Prostate gland (tissue), 2 donors: ENCODE measurements at regions not wholly inside any gene's neighbourhood (a gene's known extent, or its start where the extent isn't known, plus 50 kb on each side); places are given as distances from the start of the nearest gene placed in this dataset.
"Not testable (repeated sequence)": the region's sequence is repeated elsewhere in the genome, so short reads cannot be mapped to it uniquely, and the experiment has no call there.

Experiments used
- DNase-seq: peaks from one replicate; pipeline ENCODE4 v3.0.0-alpha.2; 2019; ENCODE audit warnings: low spot score
- H3K27ac ChIP-seq, 2 donors: fragments of 200-600 bp; sonication (generic); 2 replicates each; pipeline ENCODE4 v1.5.1; 2017 to 2019
- H3K27me3 ChIP-seq: fragments of 200-600 bp; sonication (generic); replicated peaks from 2 replicates; pipeline ENCODE4 v1.5.1; 2019; ENCODE audit not compliant: insufficient read depth
- H3K36me3 ChIP-seq, 2 donors: fragments of 200-600 bp; sonication (generic); 1 replicate in 1 of 2; 2 replicates in 1 of 2; pipeline versions ENCODE4 v1.5.1 to v1.8.1; 2017 to 2019
- H3K4me1 ChIP-seq: fragments of 200-600 bp; sonication (generic); replicated peaks from 2 replicates; pipeline ENCODE4 v1.5.1; 2019
- H3K4me3 ChIP-seq, 2 donors: fragments of 200-600 bp; sonication (generic); 2 replicates each; pipeline ENCODE4 v1.5.1; 2017 to 2019
- H3K9me3 ChIP-seq: fragments of 200-600 bp; sonication (generic); 2 replicates; pipeline ENCODE4 v1.5.1; 2017
- CTCF ChIP-seq, 4 experiments: fragments of 200-600 bp in 2 of 4; fragments of 450-650 bp in 2 of 4; sonication (generic) in 2 of 4; IDR thresholded peaks; 1 replicate in 3 of 4; 2 replicates in 1 of 4; pipeline ENCODE4 v1.5.1; 2016 to 2019; ENCODE audit warnings: antibody characterized with exemption in 4 of 4, mild to moderate bottlenecking in 2 of 4, moderate library complexity in 2 of 4
- POLR2A ChIP-seq: fragments of 450-650 bp; IDR thresholded peaks from one replicate; pipeline ENCODE4 v1.6.1; 2016; ENCODE audit warnings: antibody characterized with exemption, mild to moderate bottlenecking
- POLR2AphosphoS5 ChIP-seq: sonication (generic); formaldehyde crosslinking; IDR thresholded peaks from one replicate; pipeline ENCODE4 v1.6.1; 2017; ENCODE audit warnings: antibody characterized with exemption
- WGBS: methylation state at CpG from one replicate; pipeline ENCODE4 v1.1.5; 2018; 5-methylcytosine and 5-hydroxymethylcytosine counted together
- intact Hi-C: fragments of 100-400 bp; cut with DNase I; formaldehyde crosslinking; loops from one replicate; pipeline ENCODE4 v1.14.2; 2022

DNA sequence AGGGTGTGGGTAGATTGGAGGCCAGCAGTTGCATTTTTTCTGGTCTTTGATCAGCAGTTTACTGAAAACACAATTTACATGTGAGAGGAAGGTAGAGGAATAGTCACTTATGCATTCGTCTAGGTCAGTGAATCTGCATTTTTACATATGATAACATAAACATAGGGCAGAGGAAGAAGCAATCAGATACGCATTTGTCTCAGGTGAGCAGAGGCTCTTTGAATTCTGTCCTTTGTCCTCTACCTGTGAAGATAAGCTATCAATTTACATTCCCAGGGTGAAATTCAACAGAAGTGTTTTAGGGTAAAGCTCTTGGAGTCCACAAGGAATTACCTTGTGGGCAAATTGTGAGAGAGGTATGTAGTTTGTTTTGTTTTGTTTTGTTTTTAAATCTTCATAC lies 306.5 kb downstream of the MAGEB5 start:
- no peak overlapping the region for H3K4me3 ChIP-seq
- H3K36me3 ChIP-seq = no peaks in the 10 kb centered on the region
- no peaks in the 10 kb centered on the region for H3K9me3 ChIP-seq
- WGBS = 100% methylated on average over 2 of the region's 2 CpGs
- no peak for DNase-seq
- H3K27me3 ChIP-seq = no peaks in the 10 kb centered on the region
- no peak overlapping the region for H3K27ac ChIP-seq
- intact Hi-C loops = no loop called here
- H3K4me1 ChIP-seq = no peaks in the 10 kb centered on the region
- TF ChIP-seq POLR2A = no peak
- no peak for TF ChIP-seq CTCF (IDR thresholded peaks at IDR 0.05)
- TF ChIP-seq POLR2AphosphoS5 = no peak

- TF ChIP-seq CTCF (IDR thresholded peaks at IDR 0.05) = no peak
- no peak for TF ChIP-seq POLR2A
- no peak for TF ChIP-seq POLR2AphosphoS5
- intact Hi-C loops = no loop called here
Measured at GRCh38 chrX:26511589-26512363, 295.8 kb downstream of the MAGEB5 start.

GRCh38 chrX:26470941-26471340 lies 255.0 kb downstream of the MAGEB5 start:
- no peaks in the 10 kb centered on the region for H3K4me1 ChIP-seq
- H3K27me3 ChIP-seq = no peaks in the 10 kb centered on the region
- no peak overlapping the region for H3K27ac ChIP-seq
- no peaks in the 10 kb centered on the region for H3K9me3 ChIP-seq
- intact Hi-C loops = no loop called here
- DNase-seq = no peak
- WGBS = 32% methylated on average over 5 of the region's 5 CpGs
- H3K4me3 ChIP-seq = no peak overlapping the region
- TF ChIP-seq POLR2A = no peak
- no peak for TF ChIP-seq POLR2AphosphoS5
- TF ChIP-seq CTCF (IDR thresholded peaks at IDR 0.05) = no peak
- H3K36me3 ChIP-seq = no peaks in the 10 kb centered on the region

More at GRCh38 chrX:26511589-26512363, 295.8 kb downstream of the MAGEB5 start:
- Histone ChIP-seq H3K36me3 (no peaks in the 10 kb centered on the region), H3K4me1 (no peaks in the 10 kb centered on the region), H3K27ac (no peak overlapping the region), H3K27me3 (no peaks in the 10 kb centered on the region), H3K4me3 (no peak overlapping the region), H3K9me3 (no peaks in the 10 kb centered on the region)
- 68% methylated on average over 5 of the region's 5 CpGs for WGBS
- no peak for DNase-seq

DNA sequence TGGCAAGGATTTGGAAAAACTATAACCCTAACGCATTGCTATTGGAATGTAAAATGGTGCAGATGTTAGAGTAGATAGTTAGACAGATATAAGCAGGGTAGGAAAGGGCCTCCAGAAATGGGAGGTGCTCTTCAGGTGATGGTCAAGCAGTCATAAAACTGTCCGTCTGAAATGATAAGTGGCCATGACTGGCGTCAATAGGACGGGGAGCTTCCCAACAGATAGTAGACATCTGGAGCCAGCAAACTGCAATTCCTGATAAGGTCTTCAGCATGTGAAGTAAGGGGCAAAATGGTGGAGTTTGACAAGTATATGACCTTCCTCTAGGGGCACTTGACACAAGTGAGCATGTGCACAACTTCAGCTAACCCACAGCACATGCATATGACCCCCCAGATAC lies 250.4 kb downstream of the MAGEB5 start:
- Histone ChIP-seq H3K4me1 (no peaks in the 10 kb centered on the region), H3K4me3 (no peak overlapping the region), H3K27me3 (no peaks in the 10 kb centered on the region), H3K27ac (no peak overlapping the region), H3K9me3 (no peaks in the 10 kb centered on the region), H3K36me3 (no peaks in the 10 kb centered on the region)
- 95% methylated on average over 4 of the region's 4 CpGs for WGBS
- DNase-seq = no peak
- intact Hi-C loops = no loop called here
- TF ChIP-seq POLR2A (no peak), CTCF (IDR thresholded peaks at IDR 0.05) (no peak), POLR2AphosphoS5 (no peak)

GRCh38 chrX:26445288-26445687 lies 229.3 kb downstream of the MAGEB5 start:
- 75% methylated on average over 2 of the region's 2 CpGs for WGBS
- Histone ChIP-seq H3K36me3 (no peaks in the 10 kb centered on the region), H3K9me3 (no peaks in the 10 kb centered on the region), H3K27me3 (no peaks in the 10 kb centered on the region), H3K27ac (no peak overlapping the region), H3K4me3 (no peak overlapping the region), H3K4me1 (no peaks in the 10 kb centered on the region)
- no peak for TF ChIP-seq POLR2AphosphoS5
- no peak for TF ChIP-seq POLR2A
- TF ChIP-seq CTCF (IDR thresholded peaks at IDR 0.05) = no peak
- intact Hi-C loops = no loop called here
- no peak for DNase-seq

DNA sequence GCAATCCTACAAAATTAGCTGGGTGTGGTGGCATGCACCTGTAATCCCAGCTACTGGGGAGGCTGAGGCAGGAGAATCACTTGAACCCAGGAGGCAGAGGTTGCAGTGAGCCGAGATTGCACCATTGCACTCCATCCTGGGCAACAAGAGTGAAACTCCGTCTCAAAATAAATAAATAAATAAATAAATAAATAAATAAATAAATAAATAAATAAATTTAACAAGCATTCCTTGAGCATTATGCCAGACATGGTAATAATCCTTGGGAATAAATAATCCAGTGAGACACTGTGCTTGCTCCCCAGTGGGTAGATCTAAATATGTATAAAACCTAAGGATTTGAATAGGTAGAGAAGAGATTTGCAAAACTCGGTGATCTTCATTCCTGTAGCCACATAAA lies 228.4 kb downstream of the MAGEB5 start:
- 87% methylated on average over 3 of the region's 3 CpGs for WGBS
- H3K9me3 ChIP-seq, intact Hi-C loops, DNase-seq, H3K27me3 ChIP-seq, H3K4me1 ChIP-seq, H3K27ac ChIP-seq, H3K36me3 ChIP-seq, H3K4me3 ChIP-seq: not testable (repeated sequence)
